ENCODE measurements at regions not wholly inside any gene's neighbourhood (a gene's known extent, or its start where the extent isn't known, plus 50 kb on each side); places are given as distances from the start of the nearest gene placed in this dataset.
"Not testable (repeated sequence)": the region's sequence is repeated elsewhere in the genome, so short reads cannot be mapped to it uniquely, and the experiment has no call there.

DNA sequence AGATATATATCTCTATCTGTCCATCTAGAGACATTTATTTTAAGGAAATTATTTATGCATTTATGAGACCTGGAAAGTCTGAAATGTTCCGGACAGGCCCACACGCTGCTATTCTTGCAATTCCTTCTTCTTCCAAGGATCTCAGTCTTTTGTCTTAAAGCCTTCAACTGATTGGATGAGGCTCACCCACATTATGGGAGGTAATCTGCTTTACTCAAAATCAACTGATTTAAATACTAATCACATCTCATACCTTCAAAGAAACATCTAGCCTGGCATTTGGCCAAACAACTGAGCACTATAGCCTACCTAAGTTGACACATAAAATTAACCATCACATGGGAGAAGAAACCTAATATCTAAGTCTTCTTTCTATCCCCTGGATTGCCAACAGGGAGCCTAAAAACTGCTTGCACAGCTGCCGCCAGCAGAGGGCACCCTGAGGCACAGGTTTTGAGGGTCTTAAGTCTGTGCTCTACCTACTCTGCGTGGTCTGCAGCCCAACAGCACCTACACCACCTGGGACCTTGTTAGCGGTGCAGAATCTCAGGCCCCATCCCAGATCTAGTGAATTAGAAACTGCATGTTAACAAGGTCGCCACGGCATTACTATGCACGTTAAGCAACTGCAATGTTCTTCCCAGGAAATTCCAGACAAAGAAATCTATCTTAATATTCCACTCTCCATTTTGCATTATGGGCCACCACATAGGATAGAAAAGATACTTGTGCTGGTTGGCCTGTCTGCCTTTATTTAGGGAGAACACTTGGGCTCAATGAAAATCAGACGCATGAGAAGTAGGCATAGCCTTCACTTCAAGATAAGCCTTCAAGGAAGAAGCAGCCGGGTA lies 249.7 kb downstream of the FOXG1 start:
- Mint-ChIP-seq H3K27ac (no peak overlapping the region), H3K36me3 (no peaks in the 10 kb centered on the region), H3K9me3 (peaks cover 0 to 13% (median 4%) of the 10 kb centered on the region in 8 donors), H3K27me3 (no peaks in the 10 kb centered on the region), H3K4me3 (no peak overlapping the region), H3K4me1 (no peaks in the 10 kb centered on the region)
- intact Hi-C loops (cut with micrococcal nuclease): no loop called here
- H3K27ac ChIP-seq (ENCODE audit: low read depth, low read length): no peak overlapping the region
- no peaks in the 10 kb centered on the region for H3K4me1 ChIP-seq (ENCODE audit: insufficient read depth, low read length)
- H3K4me3 ChIP-seq (ENCODE audit: low read length in 2 of 2): no peak overlapping the region
- ChIA-PET POLR2A (ENCODE audit: partially characterized antibody) (no interaction called here), CTCF (ENCODE audit: partially characterized antibody) (no interaction called here)
- DNase-seq: no peak
- no peaks in the 10 kb centered on the region for H3K9me3 ChIP-seq (ENCODE audit: control insufficient read depth in 1 of 2, low read length in 2 of 2)
- no peaks in the 10 kb centered on the region for H3K27me3 ChIP-seq (ENCODE audit: insufficient read depth, low read length)
- no peaks in the 10 kb centered on the region for H3K36me3 ChIP-seq (ENCODE audit: insufficient read depth, low read length)

- H3K36me3 ChIP-seq (ENCODE audit: insufficient read depth, low read length); POLR2A ChIA-PET (ENCODE audit: partially characterized antibody); CTCF ChIA-PET (ENCODE audit: partially characterized antibody); H3K36me3 Mint-ChIP-seq; H3K27me3 Mint-ChIP-seq; intact Hi-C loops (cut with micrococcal nuclease); DNase-seq; H3K27ac ChIP-seq (ENCODE audit: low read depth, low read length); H3K4me1 ChIP-seq (ENCODE audit: insufficient read depth, low read length); H3K4me1 Mint-ChIP-seq; H3K9me3 ChIP-seq (ENCODE audit: control insufficient read depth in 1 of 2, low read length in 2 of 2); H3K27me3 ChIP-seq (ENCODE audit: insufficient read depth, low read length); H3K4me3 Mint-ChIP-seq; H3K4me3 ChIP-seq (ENCODE audit: low read length in 2 of 2); H3K27ac Mint-ChIP-seq: not testable (repeated sequence)
- H3K9me3 Mint-ChIP-seq: peaks cover 2 to 36% (median 20%) of the 10 kb centered on the region in 8 donors
Measured at GRCh38 chr14:29023505-29023904, 256.9 kb downstream of the FOXG1 start.

- H3K27ac ChIP-seq (ENCODE audit: low read depth, low read length); H3K4me1 Mint-ChIP-seq; H3K9me3 ChIP-seq (ENCODE audit: control insufficient read depth in 1 of 2, low read length in 2 of 2); H3K4me3 ChIP-seq (ENCODE audit: low read length in 2 of 2); H3K4me1 ChIP-seq (ENCODE audit: insufficient read depth, low read length); H3K4me3 Mint-ChIP-seq; POLR2A ChIA-PET (ENCODE audit: partially characterized antibody); H3K27ac Mint-ChIP-seq; H3K27me3 ChIP-seq (ENCODE audit: insufficient read depth, low read length); DNase-seq; H3K36me3 ChIP-seq (ENCODE audit: insufficient read depth, low read length); H3K27me3 Mint-ChIP-seq; intact Hi-C loops (cut with micrococcal nuclease); CTCF ChIA-PET (ENCODE audit: partially characterized antibody); H3K36me3 Mint-ChIP-seq: not testable (repeated sequence)
- peaks cover 0 to 40% (median 28%) of the 10 kb centered on the region in 8 donors for H3K9me3 Mint-ChIP-seq
Measured at GRCh38 chr14:29027441-29027840, 260.9 kb downstream of the FOXG1 start.

- H3K36me3 ChIP-seq (ENCODE audit: insufficient read depth, low read length); CTCF ChIA-PET (ENCODE audit: partially characterized antibody); H3K27me3 ChIP-seq (ENCODE audit: insufficient read depth, low read length); H3K27ac Mint-ChIP-seq; H3K4me3 ChIP-seq (ENCODE audit: low read length in 2 of 2); H3K27me3 Mint-ChIP-seq; intact Hi-C loops (cut with micrococcal nuclease); DNase-seq; H3K27ac ChIP-seq (ENCODE audit: low read depth, low read length); POLR2A ChIA-PET (ENCODE audit: partially characterized antibody); H3K4me1 Mint-ChIP-seq; H3K9me3 ChIP-seq (ENCODE audit: control insufficient read depth in 1 of 2, low read length in 2 of 2); H3K4me1 ChIP-seq (ENCODE audit: insufficient read depth, low read length); H3K36me3 Mint-ChIP-seq; H3K4me3 Mint-ChIP-seq: not testable (repeated sequence)
- H3K9me3 Mint-ChIP-seq: peaks cover 0 to 42% (median 28%) of the 10 kb centered on the region in 8 donors
Measured at GRCh38 chr14:29027941-29028705, 261.5 kb downstream of the FOXG1 start.

DNA sequence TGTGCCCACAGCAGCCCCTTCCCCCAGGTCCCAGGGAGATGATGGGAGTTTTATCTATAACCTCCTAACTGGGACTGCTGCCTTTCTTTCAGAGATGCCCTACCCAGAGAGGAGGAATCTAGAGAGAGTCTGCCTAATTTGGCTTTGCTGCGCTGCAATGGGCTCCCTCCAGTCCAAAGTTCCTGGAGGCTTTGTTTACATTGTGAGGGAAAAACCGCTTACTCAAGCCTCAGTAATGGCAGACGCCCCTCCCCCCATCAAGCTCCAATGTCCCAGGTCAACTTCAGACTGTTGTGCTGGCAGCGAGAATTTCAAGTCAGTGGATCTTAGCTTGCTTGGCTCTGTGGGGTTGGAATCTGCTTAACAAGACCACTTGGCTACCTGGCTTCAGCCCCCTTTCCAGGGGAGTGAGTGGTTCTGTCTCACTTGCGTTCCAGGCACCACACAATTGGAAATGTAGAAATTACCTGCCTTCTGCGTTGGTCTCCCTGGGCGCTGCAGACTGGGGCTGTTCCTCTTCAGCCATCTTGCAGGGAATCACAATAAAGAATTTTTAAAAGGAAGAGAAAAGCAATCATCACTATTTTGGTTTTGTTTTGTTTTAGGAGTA lies 262.5 kb downstream of the FOXG1 start:
- H3K27ac Mint-ChIP-seq: no peak overlapping the region
- no peaks in the 10 kb centered on the region for H3K36me3 Mint-ChIP-seq
- intact Hi-C loops (cut with micrococcal nuclease): no loop called here
- no peaks in the 10 kb centered on the region for H3K4me1 ChIP-seq (ENCODE audit: insufficient read depth, low read length)
- peaks cover 0 to 40% (median 28%) of the 10 kb centered on the region in 8 donors for H3K9me3 Mint-ChIP-seq
- CTCF ChIA-PET (ENCODE audit: partially characterized antibody): no interaction called here
- no peaks in the 10 kb centered on the region for H3K4me1 Mint-ChIP-seq
- H3K9me3 ChIP-seq (ENCODE audit: control insufficient read depth in 1 of 2, low read length in 2 of 2): no peaks in the 10 kb centered on the region
- no peak overlapping the region for H3K27ac ChIP-seq (ENCODE audit: low read depth, low read length)
- H3K4me3 ChIP-seq (ENCODE audit: low read length in 2 of 2): no peak overlapping the region
- POLR2A ChIA-PET (ENCODE audit: partially characterized antibody): no interaction called here
- H3K4me3 Mint-ChIP-seq: no peak overlapping the region
- H3K36me3 ChIP-seq (ENCODE audit: insufficient read depth, low read length): no peaks in the 10 kb centered on the region
- no peaks in the 10 kb centered on the region for H3K27me3 Mint-ChIP-seq
- no peaks in the 10 kb centered on the region for H3K27me3 ChIP-seq (ENCODE audit: insufficient read depth, low read length)
- no peak for DNase-seq

DNA sequence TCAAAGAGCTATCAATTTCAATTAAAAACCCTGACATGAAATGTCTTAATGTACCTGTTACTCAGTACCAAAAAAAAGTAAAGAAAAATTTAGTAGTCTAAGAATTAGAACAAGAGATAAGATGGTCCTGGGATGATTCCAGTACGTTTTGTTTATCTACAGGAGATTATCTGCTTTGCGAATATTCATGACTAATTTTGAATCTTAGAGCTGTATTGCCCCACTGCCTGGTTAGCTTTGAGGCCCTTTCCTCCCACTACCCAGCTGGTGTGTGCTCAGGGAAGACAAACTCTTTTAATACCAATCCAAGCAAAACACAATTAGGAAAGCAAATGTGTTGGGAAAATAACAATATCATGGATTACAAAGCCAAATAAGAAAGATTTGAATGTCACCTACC lies 263.5 kb downstream of the FOXG1 start:
- H3K27me3 ChIP-seq (ENCODE audit: insufficient read depth, low read length): no peaks in the 10 kb centered on the region
- no peaks in the 10 kb centered on the region for H3K27me3 Mint-ChIP-seq
- H3K4me1 ChIP-seq (ENCODE audit: insufficient read depth, low read length): no peaks in the 10 kb centered on the region
- no peak for DNase-seq
- CTCF ChIA-PET (ENCODE audit: partially characterized antibody): no interaction called here
- POLR2A ChIA-PET (ENCODE audit: partially characterized antibody): no interaction called here
- H3K27ac Mint-ChIP-seq: no peak overlapping the region
- no peak overlapping the region for H3K27ac ChIP-seq (ENCODE audit: low read depth, low read length)
- H3K4me1 Mint-ChIP-seq: no peaks in the 10 kb centered on the region
- intact Hi-C loops (cut with micrococcal nuclease): no loop called here
- H3K4me3 Mint-ChIP-seq: no peak overlapping the region
- H3K4me3 ChIP-seq (ENCODE audit: low read length in 2 of 2): no peak overlapping the region
- no peaks in the 10 kb centered on the region for H3K9me3 ChIP-seq (ENCODE audit: control insufficient read depth in 1 of 2, low read length in 2 of 2)
- H3K9me3 Mint-ChIP-seq: peaks cover 0 to 30% (median 24%) of the 10 kb centered on the region in 8 donors
- no peaks in the 10 kb centered on the region for H3K36me3 Mint-ChIP-seq
- H3K36me3 ChIP-seq (ENCODE audit: insufficient read depth, low read length): no peaks in the 10 kb centered on the region

- no peak for DNase-seq
- H3K4me1 Mint-ChIP-seq: no peaks in the 10 kb centered on the region
- intact Hi-C loops (cut with micrococcal nuclease): no loop called here
- Histone ChIP-seq H3K4me3 (ENCODE audit: low read length in 2 of 2) (no peak overlapping the region), H3K9me3 (ENCODE audit: control insufficient read depth in 1 of 2, low read length in 2 of 2) (no peaks in the 10 kb centered on the region), H3K36me3 (ENCODE audit: insufficient read depth, low read length) (no peaks in the 10 kb centered on the region), H3K27ac (ENCODE audit: low read depth, low read length) (no peak overlapping the region), H3K4me1 (ENCODE audit: insufficient read depth, low read length) (no peaks in the 10 kb centered on the region), H3K27me3 (ENCODE audit: insufficient read depth, low read length) (no peaks in the 10 kb centered on the region)
- H3K27me3 Mint-ChIP-seq: no peaks in the 10 kb centered on the region
- H3K4me3 Mint-ChIP-seq: no peak overlapping the region
- H3K27ac Mint-ChIP-seq: no peak overlapping the region
- H3K36me3 Mint-ChIP-seq: no peaks in the 10 kb centered on the region
- CTCF ChIA-PET (ENCODE audit: partially characterized antibody): no interaction called here
- H3K9me3 Mint-ChIP-seq: peaks cover 3 to 33% (median 20%) of the 10 kb centered on the region in 8 donors
- POLR2A ChIA-PET (ENCODE audit: partially characterized antibody): no interaction called here
Measured at GRCh38 chr14:29030970-29031369, 264.4 kb downstream of the FOXG1 start.

Data from CD4-positive, alpha-beta memory T cell (primary cell).